ENCODE measurements at regions not wholly inside any gene's neighbourhood (a gene's known extent, or its start where the extent isn't known, plus 50 kb on each side); places are given as distances from the start of the nearest gene placed in this dataset.

GRCh38 chr1:239125893-239126292 is 260.5 kb upstream of the CHRM3 start:
- TF ChIP-seq TCF7L2 (IDR thresholded peaks at IDR 0.05; ENCODE audit: borderline replicate concordance, low read depth, low read length) (no peak), ZNF157 (tag by site-specific recombination; IDR thresholded peaks at IDR 0.05) (no peak), CTCF (tag by site-specific recombination; IDR thresholded peaks at IDR 0.05) (no peak), ZFP41 (tag by site-specific recombination; IDR thresholded peaks at IDR 0.05; ENCODE audit: borderline replicate concordance) (no peak), PRDM1 (tag by site-specific recombination; IDR thresholded peaks at IDR 0.05) (no peak), ZNF544 (tag by site-specific recombination; IDR thresholded peaks at IDR 0.05) (no peak)
